ENCODE measurements at regions not wholly inside any gene's neighbourhood (a gene's known extent, or its start where the extent isn't known, plus 50 kb on each side); places are given as distances from the start of the nearest gene placed in this dataset.

- Mint-ChIP-seq H3K36me3 (no peaks in the 10 kb centered on the region), H3K4me3 (no peak overlapping the region), H3K4me1 (no peaks in the 10 kb centered on the region), H3K27ac (no peak overlapping the region), H3K27me3 (ENCODE audit: low read depth in 2 of 2) (peaks cover 4 to 6% of the 10 kb centered on the region in 2 donors), H3K9me3 (no peaks in the 10 kb centered on the region)
- no peak overlapping the region for H3K4me3 ChIP-seq (ENCODE audit: low read length)
- no peak for ATAC-seq
- no peaks in the 10 kb centered on the region for H3K4me1 ChIP-seq (ENCODE audit: control insufficient read depth, insufficient read depth, low read length)
- H3K9me3 ChIP-seq (ENCODE audit: control insufficient read depth, insufficient read depth, low read length): no peaks in the 10 kb centered on the region
- H3K36me3 ChIP-seq (ENCODE audit: control insufficient read depth, insufficient read depth, low read length): no peaks in the 10 kb centered on the region
- no peak overlapping the region for H3K27ac ChIP-seq (ENCODE audit: low read length)
- no peaks in the 10 kb centered on the region for H3K27me3 ChIP-seq (ENCODE audit: control insufficient read depth, insufficient read depth, low read length)
- no peak for DNase-seq
- no peak for TF ChIP-seq CTCF (IDR thresholded peaks at IDR 0.05)
- intact Hi-C loops (cut with micrococcal nuclease): no loop called here
These were observed 65.1 kb upstream of the DIAPH2 start for GRCh38 chrX:96619588-96619987.

GRCh38 chrX:96621811-96622210, 62.8 kb upstream of the DIAPH2 start:
- H3K9me3 Mint-ChIP-seq: no peaks in the 10 kb centered on the region

More at GRCh38 chrX:96621811-96622210, 62.8 kb upstream of the DIAPH2 start:
- H3K4me1 Mint-ChIP-seq: no peaks in the 10 kb centered on the region
- H3K27ac ChIP-seq (ENCODE audit: low read length): no peak overlapping the region
- no peak overlapping the region for H3K4me3 Mint-ChIP-seq
- TF ChIP-seq CTCF (IDR thresholded peaks at IDR 0.05): no peak
- DNase-seq (no peak), ATAC-seq (no peak)
- no peak overlapping the region for H3K27ac Mint-ChIP-seq
- no peak overlapping the region for H3K4me3 ChIP-seq (ENCODE audit: low read length)
- H3K27me3 Mint-ChIP-seq (ENCODE audit: low read depth in 2 of 2): peaks cover 4 to 6% of the 10 kb centered on the region in 2 donors
- H3K36me3 Mint-ChIP-seq: no peaks in the 10 kb centered on the region
- no peaks in the 10 kb centered on the region for H3K36me3 ChIP-seq (ENCODE audit: control insufficient read depth, insufficient read depth, low read length)
- WGBS (ENCODE audit: insufficient coverage): 60% methylated on average over 1 of the region's 1 CpG
- no peaks in the 10 kb centered on the region for H3K9me3 ChIP-seq (ENCODE audit: control insufficient read depth, insufficient read depth, low read length)
- no peaks in the 10 kb centered on the region for H3K27me3 ChIP-seq (ENCODE audit: control insufficient read depth, insufficient read depth, low read length)
- intact Hi-C loops (cut with micrococcal nuclease): no loop called here
- H3K4me1 ChIP-seq (ENCODE audit: control insufficient read depth, insufficient read depth, low read length): no peaks in the 10 kb centered on the region
